Esophagus squamous epithelium (tissue), 5 donors: ENCODE measurements at regions not wholly inside any gene's neighbourhood (a gene's known extent, or its start where the extent isn't known, plus 50 kb on each side); places are given as distances from the start of the nearest gene placed in this dataset.

Experiments
- DNase-seq: peaks from one replicate; lab custom pipeline; 2025; lab: John Stamatoyannopoulos, UW
- H3K27ac ChIP-seq, 4 donors: fragments of 200-600 bp; sonication (generic); one replicate each; pipeline ENCODE4 v1.5.1; 2016 to 2019; ENCODE audit warnings: mild to moderate bottlenecking in 1 of 4
- H3K27me3 ChIP-seq, 4 donors: fragments of 200-600 bp; sonication (generic); 1 replicate in 3 of 4; 2 replicates in 1 of 4; pipeline versions ENCODE4 v1.5.1 to v1.6.0; 2017 to 2021; ENCODE audit warnings: antibody characterized with exemption in 1 of 4
- H3K36me3 ChIP-seq, 3 donors: fragments of 200-600 bp; sonication (generic); one replicate each; pipeline ENCODE4 v1.5.1; 2016 to 2019
- H3K4me1 ChIP-seq, 3 donors: fragments of 200-600 bp; sonication (generic); one replicate each; pipeline ENCODE4 v1.5.1; 2017 to 2019
- H3K4me3 ChIP-seq, 4 donors: fragments of 200-600 bp; sonication (generic); 1 replicate in 3 of 4; 2 replicates in 1 of 4; pipeline ENCODE4 v1.5.1; 2016 to 2019; ENCODE audit warnings: mild to moderate bottlenecking in 2 of 4, moderate library complexity in 1 of 4
- H3K9me3 ChIP-seq, 3 donors: fragments of 200-600 bp; sonication (generic); one replicate each; pipeline ENCODE4 v1.5.1; 2016 to 2019
- POLR2A ChIP-seq, 4 donors: fragments of 450-650 bp; IDR thresholded peaks; one replicate each; pipeline ENCODE4 v1.6.1; 2017; ENCODE audit warnings: antibody characterized with exemption in 4 of 4, mild to moderate bottlenecking in 4 of 4, moderate library complexity in 3 of 4
- WGBS, 2 donors: methylation state at CpG; one replicate each; pipeline ENCODE4 v1.1.5; 2018; 5-methylcytosine and 5-hydroxymethylcytosine counted together
- intact Hi-C: fragments of 100-400 bp; cut with DNase I; formaldehyde crosslinking; loops from one replicate; pipeline ENCODE4 v1.15.0; 2022
- TF ChIP-seq, protein P1 (sequence below), 6 experiments: fragments of 450-650 bp in 4 of 6; fragments of 200-600 bp in 2 of 6; sonication (generic) in 2 of 6; IDR thresholded peaks; one replicate each; pipeline ENCODE4 v1.5.1; 2016 to 2019; ENCODE audit warnings: antibody characterized with exemption in 6 of 6, mild to moderate bottlenecking in 4 of 6, moderate library complexity in 4 of 6
- donor health status: DM: yes; HTN: yes; CAD: no.

DNA sequence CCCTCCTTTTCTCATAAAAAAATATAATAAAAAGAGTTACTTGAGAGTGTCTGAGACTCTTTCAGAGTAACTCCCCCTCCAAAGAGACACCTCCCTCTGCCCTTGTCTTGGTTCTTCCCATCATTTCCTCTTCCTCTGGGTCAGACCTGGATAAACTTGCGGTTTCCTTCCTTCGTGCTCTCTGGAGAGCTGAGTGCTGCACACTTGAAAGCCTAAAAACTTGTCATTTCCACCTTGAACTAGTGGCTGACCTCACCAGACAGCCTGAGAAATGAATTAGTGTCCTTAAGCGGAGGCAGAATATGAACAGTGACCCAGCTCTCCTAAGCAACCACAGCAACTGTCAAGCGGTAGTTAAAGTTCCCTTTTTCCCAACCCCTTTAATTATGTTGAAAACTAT, 88.4 kb upstream of the PROX1 start:
- Histone ChIP-seq H3K27ac (no peak overlapping the region), H3K36me3 (no peaks in the 10 kb centered on the region), H3K9me3 (no peaks in the 10 kb centered on the region), H3K4me1 (no peaks in the 10 kb centered on the region), H3K4me3 (no peak overlapping the region), H3K27me3 (no peaks in the 10 kb centered on the region)
- TF ChIP-seq, protein P1, sequence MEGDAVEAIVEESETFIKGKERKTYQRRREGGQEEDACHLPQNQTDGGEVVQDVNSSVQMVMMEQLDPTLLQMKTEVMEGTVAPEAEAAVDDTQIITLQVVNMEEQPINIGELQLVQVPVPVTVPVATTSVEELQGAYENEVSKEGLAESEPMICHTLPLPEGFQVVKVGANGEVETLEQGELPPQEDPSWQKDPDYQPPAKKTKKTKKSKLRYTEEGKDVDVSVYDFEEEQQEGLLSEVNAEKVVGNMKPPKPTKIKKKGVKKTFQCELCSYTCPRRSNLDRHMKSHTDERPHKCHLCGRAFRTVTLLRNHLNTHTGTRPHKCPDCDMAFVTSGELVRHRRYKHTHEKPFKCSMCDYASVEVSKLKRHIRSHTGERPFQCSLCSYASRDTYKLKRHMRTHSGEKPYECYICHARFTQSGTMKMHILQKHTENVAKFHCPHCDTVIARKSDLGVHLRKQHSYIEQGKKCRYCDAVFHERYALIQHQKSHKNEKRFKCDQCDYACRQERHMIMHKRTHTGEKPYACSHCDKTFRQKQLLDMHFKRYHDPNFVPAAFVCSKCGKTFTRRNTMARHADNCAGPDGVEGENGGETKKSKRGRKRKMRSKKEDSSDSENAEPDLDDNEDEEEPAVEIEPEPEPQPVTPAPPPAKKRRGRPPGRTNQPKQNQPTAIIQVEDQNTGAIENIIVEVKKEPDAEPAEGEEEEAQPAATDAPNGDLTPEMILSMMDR (IDR thresholded peaks at IDR 0.05), result no peak
- no peak for TF ChIP-seq POLR2A (IDR thresholded peaks at IDR 0.05)
- 54 to 64% methylated on average over 4 of the region's 4 CpGs for WGBS, 2 donors
- intact Hi-C loops, result no loop called here
- no peak for DNase-seq

DNA sequence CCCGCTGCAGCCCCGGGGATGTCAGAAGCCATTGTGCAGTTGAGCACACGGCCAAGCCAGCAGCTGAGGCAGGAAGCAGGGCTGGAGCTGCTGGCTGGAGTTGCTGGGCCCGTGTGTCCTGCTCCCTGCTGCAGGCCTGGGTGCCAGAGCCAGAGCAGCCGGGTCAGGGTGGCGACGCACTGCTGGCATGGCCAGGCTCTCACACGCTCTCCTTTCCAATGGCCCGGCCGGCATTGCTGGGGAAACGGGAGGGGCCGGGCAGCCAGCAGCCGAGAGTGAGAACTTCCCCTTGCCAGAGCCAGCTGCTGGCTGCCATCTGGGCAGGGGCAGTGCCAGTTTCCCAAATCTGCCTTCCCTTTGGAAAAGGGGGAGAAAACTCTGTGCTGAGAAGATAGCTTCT, 82.4 kb upstream of the PROX1 start:
- H3K27ac ChIP-seq, result no peak overlapping the region
- 54 to 80% methylated on average over 6 to 7 of the region's 13 CpGs for WGBS, 2 donors
- no peak for DNase-seq
- intact Hi-C loops, result no loop called here
- H3K4me3 ChIP-seq, result no peak overlapping the region
- no peaks in the 10 kb centered on the region for H3K9me3 ChIP-seq
- H3K36me3 ChIP-seq, result no peaks in the 10 kb centered on the region
- TF ChIP-seq, protein P1 (IDR thresholded peaks at IDR 0.05), result no peak
- TF ChIP-seq POLR2A (IDR thresholded peaks at IDR 0.05), result no peak
- H3K27me3 ChIP-seq, result no peaks in the 10 kb centered on the region
- no peaks in the 10 kb centered on the region for H3K4me1 ChIP-seq

DNA sequence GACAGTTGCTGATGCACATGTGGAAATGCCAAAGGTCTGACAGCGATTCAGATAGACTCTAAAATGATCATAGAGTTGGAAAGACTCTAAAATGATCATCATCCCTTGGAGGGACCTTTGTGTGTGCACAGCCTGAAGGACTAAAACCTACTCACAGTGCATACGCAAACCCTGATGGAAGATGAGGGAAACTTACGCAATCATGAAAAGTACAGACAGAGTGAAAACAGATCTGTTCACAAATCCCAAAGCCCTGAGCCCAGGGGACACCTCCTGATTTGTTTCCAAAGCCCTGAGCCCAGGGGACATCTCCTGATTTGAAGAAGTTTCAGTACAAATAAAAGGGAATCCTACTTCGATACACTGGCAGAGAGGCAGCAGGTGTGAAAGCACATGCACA, 79.3 kb upstream of the PROX1 start:
- Histone ChIP-seq H3K4me3 (no peak overlapping the region), H3K27me3 (no peaks in the 10 kb centered on the region), H3K27ac (no peak overlapping the region), H3K4me1 (no peaks in the 10 kb centered on the region), H3K9me3 (no peaks in the 10 kb centered on the region), H3K36me3 (no peaks in the 10 kb centered on the region)
- DNase-seq, result no peak
- 74 to 86% methylated on average over 4 of the region's 4 CpGs for WGBS, 2 donors
- intact Hi-C loops, result no loop called here
- TF ChIP-seq, protein P1 (IDR thresholded peaks at IDR 0.05), result no peak
- no peak for TF ChIP-seq POLR2A (IDR thresholded peaks at IDR 0.05)

DNA sequence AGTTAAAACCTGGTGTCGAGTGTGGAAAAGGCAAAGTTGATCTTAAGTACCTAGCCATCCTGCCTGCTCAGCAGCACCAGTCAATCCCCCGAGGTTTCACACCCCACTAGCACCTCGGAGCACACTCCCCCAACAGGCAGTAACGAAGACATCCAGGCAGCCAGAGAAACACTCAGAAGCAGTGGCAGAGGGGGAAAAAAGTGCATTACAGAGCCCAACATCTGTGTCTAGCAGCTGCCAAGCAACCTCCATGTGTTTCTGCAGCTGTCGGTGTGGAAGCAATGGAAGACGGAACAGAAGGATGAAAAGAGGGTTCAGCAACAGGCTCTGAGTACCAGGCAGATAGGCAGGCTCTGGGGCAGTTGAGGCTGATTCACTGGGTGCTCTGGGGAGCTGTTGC, 73.4 kb upstream of the PROX1 start:
- intact Hi-C loops, result no loop called here
- TF ChIP-seq, protein P1 (IDR thresholded peaks at IDR 0.05), result no peak
- no peak for TF ChIP-seq POLR2A (IDR thresholded peaks at IDR 0.05)

DNA sequence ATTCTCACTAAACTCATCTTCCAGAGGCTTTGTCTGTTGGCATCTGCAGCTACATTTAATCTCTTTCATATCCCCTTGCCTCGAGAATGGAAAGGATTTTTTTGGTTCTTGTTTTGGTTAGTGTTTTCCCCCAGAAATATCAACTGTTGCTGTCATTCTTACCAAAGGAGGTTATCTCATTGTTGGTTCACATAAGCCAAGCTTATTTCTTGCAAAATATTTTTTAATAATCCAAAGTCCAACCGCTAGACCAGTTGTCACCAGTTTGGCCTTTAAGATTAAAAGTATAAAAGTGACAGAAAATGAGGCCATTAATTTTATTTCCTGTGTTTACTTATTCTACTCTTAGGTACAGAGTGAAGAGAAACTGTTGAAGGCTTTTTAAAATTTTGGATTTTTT, 66.5 kb upstream of the PROX1 start:
- no peaks in the 10 kb centered on the region for H3K27me3 ChIP-seq
- no peaks in the 10 kb centered on the region for H3K4me1 ChIP-seq
- no peaks in the 10 kb centered on the region for H3K9me3 ChIP-seq
- no peak overlapping the region for H3K27ac ChIP-seq
- H3K36me3 ChIP-seq, result no peaks in the 10 kb centered on the region
- intact Hi-C loops, result no loop called here
- TF ChIP-seq, protein P1 (IDR thresholded peaks at IDR 0.05), result no peak
- no peak for TF ChIP-seq POLR2A (IDR thresholded peaks at IDR 0.05)
- H3K4me3 ChIP-seq, result no peak overlapping the region
- no peak for DNase-seq
- WGBS, 2 donors, result 37 to 44% methylated on average over 2 of the region's 2 CpGs

More for the DNA sequence above, 73.4 kb upstream of the PROX1 start:
- WGBS, 2 donors, result 28 to 66% methylated on average over 6 of the region's 6 CpGs
- Histone ChIP-seq H3K4me1 (no peaks in the 10 kb centered on the region), H3K4me3 (no peak overlapping the region), H3K36me3 (no peaks in the 10 kb centered on the region), H3K27ac (no peak overlapping the region), H3K27me3 (peaks cover 0 to 4% (median 0%) of the 10 kb centered on the region in 4 donors), H3K9me3 (no peaks in the 10 kb centered on the region)
- no peak for DNase-seq
